NCI-H1092 (cell line): ENCODE measurements at regions not wholly inside any gene's neighbourhood (a gene's known extent, or its start where the extent isn't known, plus 50 kb on each side); places are given as distances from the start of the nearest gene placed in this dataset.
A peak's percentile ranks its signal among the peaks of the same experiment; 100 is the strongest.

Experiments used
- DNase-seq: peaks from one replicate; lab custom pipeline; 2025; lab: John Stamatoyannopoulos, UW

GRCh38 chr13:62997038-62997599 lies 1581.5 kb upstream of the PCDH20 start:
- DNase-seq: no peak

GRCh38 chr13:62973804-62974203 lies 1558.2 kb upstream of the PCDH20 start:
- DNase-seq: no peak

GRCh38 chr13:62964522-62964921 lies 1548.9 kb upstream of the PCDH20 start:
- DNase-seq: no peak

- no peak for DNase-seq
These were observed 1545.1 kb upstream of the PCDH20 start for GRCh38 chr13:62960723-62961122.

GRCh38 chr13:62933809-62934208 lies 1518.2 kb upstream of the PCDH20 start:
- no peak for DNase-seq

- DNase-seq: no peak
These were observed 1516.7 kb upstream of the PCDH20 start for GRCh38 chr13:62932256-62932883.

GRCh38 chr13:62931853-62932252 lies 1516.2 kb upstream of the PCDH20 start:
- DNase-seq: no peak

GRCh38 chr13:62924395-62924794 lies 1508.7 kb upstream of the PCDH20 start:
- DNase-seq: no peak

GRCh38 chr13:62920159-62920558 lies 1504.5 kb upstream of the PCDH20 start:
- DNase-seq: no peak

- no peak for DNase-seq
These were observed 1503.8 kb upstream of the PCDH20 start for GRCh38 chr13:62919491-62919890.

- no peak for DNase-seq
These were observed 1495.0 kb upstream of the PCDH20 start for GRCh38 chr13:62910541-62911060.

GRCh38 chr13:62908321-62908720 lies 1492.7 kb upstream of the PCDH20 start:
- no peak for DNase-seq

- DNase-seq: no peak
These were observed 1491.2 kb upstream of the PCDH20 start for GRCh38 chr13:62906896-62907295.

- DNase-seq: no peak
These were observed 1490.8 kb upstream of the PCDH20 start for GRCh38 chr13:62906469-62906868.

GRCh38 chr13:62887046-62887445 lies 1471.4 kb upstream of the PCDH20 start:
- DNase-seq: no peak

GRCh38 chr13:62879071-62879470 lies 1463.4 kb upstream of the PCDH20 start:
- no peak for DNase-seq

GRCh38 chr13:62875118-62875640 lies 1459.5 kb upstream of the PCDH20 start:
- peak; percentile 75 for DNase-seq

GRCh38 chr13:62850331-62850730 lies 1434.7 kb upstream of the PCDH20 start:
- DNase-seq: no peak

GRCh38 chr13:62847520-62847919 lies 1431.9 kb upstream of the PCDH20 start:
- no peak for DNase-seq

GRCh38 chr13:62846302-62846701 lies 1430.7 kb upstream of the PCDH20 start:
- DNase-seq: no peak

GRCh38 chr13:62839338-62839737 lies 1423.7 kb upstream of the PCDH20 start:
- no peak for DNase-seq

- no peak for DNase-seq
These were observed 1423.3 kb upstream of the PCDH20 start for GRCh38 chr13:62838929-62839328.

GRCh38 chr13:62837895-62838294 lies 1422.2 kb upstream of the PCDH20 start:
- no peak for DNase-seq

- no peak for DNase-seq
These were observed 1413.8 kb upstream of the PCDH20 start for GRCh38 chr13:62829486-62829885.
